SK-N-SH (cell line): ENCODE measurements at regions not wholly inside any gene's neighbourhood (a gene's known extent, or its start where the extent isn't known, plus 50 kb on each side); places are given as distances from the start of the nearest gene placed in this dataset.
A peak's percentile ranks its signal among the peaks of the same experiment; 100 is the strongest.

Experiments
- CTCF ChIA-PET: fragments of 300-600, 350-600 bp; formaldehyde crosslinking; extraction: SDS; loops from one replicate; lab custom pipeline; 2021; lab: Yijun Ruan, JAX
- POLR2A ChIA-PET: fragments of 350-600 bp; sonication (Branson Sonifier 250); formaldehyde crosslinking; extraction: SDS; loops from one replicate; lab custom pipeline; 2020; ENCODE audit warnings: antibody characterized with exemption, inconsistent platforms; lab: Yijun Ruan, JAX
- DNase-seq: peaks from one replicate; pipeline ENCODE4 v3.0.0; 2012
- H2AFZ ChIP-seq: fragments of 200-600 bp; sonication (generic); 2 replicates; pipeline ENCODE4 v1.8.1; 2016; ENCODE audit warnings: antibody characterized with exemption, mild to moderate bottlenecking, low read depth
- H3F3A ChIP-seq: fragments of 200-600 bp; sonication (generic); replicated peaks from 2 replicates; pipeline ENCODE3; 2016; ENCODE audit warnings: antibody characterized with exemption, mild to moderate bottlenecking; ENCODE audit not compliant: insufficient read depth
- H3K27ac ChIP-seq, 2 experiments: fragments of 200-500 bp in 1 of 2; fragments of 200-600 bp in 1 of 2; sonication (Bioruptor generic) in 1 of 2; sonication (generic), shearing (Covaris generic) in 1 of 2; 2 replicates each; pipeline versions ENCODE4 v1.5.1 to v1.6.1; 2014 to 2016; ENCODE audit warnings: low read depth in 2 of 2, inconsistent platforms in 1 of 2, low read length in 1 of 2, mild to moderate bottlenecking in 1 of 2, mixed read lengths in 1 of 2
- H3K27me3 ChIP-seq: fragments of 200-600 bp; sonication (generic), shearing (Covaris generic); 2 replicates; pipeline ENCODE4 v1.6.1; 2016; ENCODE audit warnings: mixed run types; ENCODE audit not compliant: insufficient read depth
- H3K36me3 ChIP-seq, 2 experiments: fragments of 200-500 bp in 1 of 2; fragments of 200-600 bp in 1 of 2; sonication (Bioruptor generic) in 1 of 2; sonication (generic) in 1 of 2; replicated peaks in 1 of 2; 2 replicates each; pipeline versions ENCODE3 to v1.5.1; 2014 to 2016; ENCODE audit warnings: low read length in 1 of 2, mild to moderate bottlenecking in 1 of 2; ENCODE audit not compliant: insufficient read depth in 2 of 2, control insufficient read depth in 1 of 2
- H3K4me1 ChIP-seq, 2 experiments: fragments of 200-500 bp in 1 of 2; fragments of 200-600 bp in 1 of 2; sonication (Bioruptor generic) in 1 of 2; sonication (generic), shearing (Covaris generic) in 1 of 2; 2 replicates each; pipeline versions ENCODE4 v1.5.1 to v1.6.1; 2014 to 2016; ENCODE audit warnings: low read depth in 1 of 2, low read length in 1 of 2, mixed run types in 1 of 2; ENCODE audit not compliant: insufficient read depth in 2 of 2, control insufficient read depth in 1 of 2
- H3K4me2 ChIP-seq: fragments of 200-600 bp; sonication (generic), shearing (Covaris generic); 2 replicates; pipeline ENCODE4 v1.6.1; 2017; ENCODE audit warnings: mixed run types
- H3K4me3 ChIP-seq, 2 experiments: fragments of 200-500 bp in 1 of 2; fragments of 200-600 bp in 1 of 2; sonication (Bioruptor generic) in 1 of 2; sonication (generic), shearing (Covaris generic) in 1 of 2; 2 replicates each; pipeline versions ENCODE4 v1.5.1 to v1.8.1; 2014 to 2016; ENCODE audit warnings: low read depth in 2 of 2, inconsistent platforms in 1 of 2, low read length in 1 of 2, mild to moderate bottlenecking in 1 of 2, mixed read lengths in 1 of 2, moderate library complexity in 1 of 2
- H3K79me2 ChIP-seq: fragments of 200-600 bp; sonication (generic); 2 replicates; pipeline ENCODE4 v1.8.1; 2017; ENCODE audit warnings: mild to moderate bottlenecking; ENCODE audit not compliant: insufficient read depth
- H3K9ac ChIP-seq: fragments of 200-600 bp; sonication (generic); 2 replicates; pipeline ENCODE4 v1.6.1; 2017; ENCODE audit warnings: mixed run types
- H3K9me2 ChIP-seq: fragments of 200-600 bp; sonication (generic); 2 replicates; pipeline ENCODE4 v1.6.1; 2017; ENCODE audit warnings: mixed run types
- H3K9me3 ChIP-seq: fragments of 200-600 bp; sonication (generic); 2 replicates; pipeline ENCODE4 v1.6.1; 2017; ENCODE audit warnings: mixed run types, mild to moderate bottlenecking, moderate library complexity
- H4K20me1 ChIP-seq: fragments of 200-600 bp; sonication (generic); 2 replicates; pipeline ENCODE4 v1.6.1; 2017; ENCODE audit warnings: mild to moderate bottlenecking, mixed run types; ENCODE audit not compliant: insufficient read depth
- ELF1 ChIP-seq: IDR thresholded peaks from 2 replicates; pipeline ENCODE4 v1.4.0; 2012
- EZH2phosphoT487 ChIP-seq: fragments of 200-600 bp; sonication (generic); IDR thresholded peaks from 2 replicates; pipeline ENCODE4 v1.6.1; 2017; ENCODE audit warnings: low read depth, mixed run types, mild to moderate bottlenecking, antibody characterized with exemption, moderate library complexity, borderline replicate concordance
- FOXM1 ChIP-seq: IDR thresholded peaks from 2 replicates; pipeline ENCODE4 v1.4.0; 2012; ENCODE audit warnings: low read depth, mild to moderate bottlenecking
- GABPA ChIP-seq: IDR thresholded peaks from 2 replicates; pipeline ENCODE4 v1.4.0; 2012; ENCODE audit warnings: low read depth, mild to moderate bottlenecking
- GATA2 ChIP-seq: sonication (generic); formaldehyde crosslinking; IDR thresholded peaks from 2 replicates; pipeline ENCODE4 v1.5.0; 2020; ENCODE audit warnings: mild to moderate bottlenecking, missing genetic modification reagents
- JUND ChIP-seq: IDR thresholded peaks from 2 replicates; pipeline ENCODE4 v1.4.0; 2012
- MXI1 ChIP-seq: IDR thresholded peaks from 2 replicates; pipeline ENCODE4 v1.6.1; 2012; ENCODE audit warnings: mild to moderate bottlenecking, low read depth, low read length, improper control_type of control experiment
- POLR2AphosphoS5 ChIP-seq: IDR thresholded peaks from 2 replicates; pipeline ENCODE4 v1.6.1; 2012; ENCODE audit warnings: low read depth, low read length
- RAD21 ChIP-seq: IDR thresholded peaks from 2 replicates; pipeline ENCODE4 v1.6.1; 2012; ENCODE audit warnings: mild to moderate bottlenecking, low read length
- RFX5 ChIP-seq: IDR thresholded peaks from 2 replicates; pipeline ENCODE4 v1.6.1; 2012; ENCODE audit warnings: mild to moderate bottlenecking, improper control_type of control experiment, low read length
- SIN3A ChIP-seq: IDR thresholded peaks from 2 replicates; pipeline ENCODE4 v1.6.1; 2012; ENCODE audit warnings: low read depth, mild to moderate bottlenecking, low read length, moderate library complexity, borderline replicate concordance
- TCF12 ChIP-seq: IDR thresholded peaks from 2 replicates; pipeline ENCODE4 v1.4.0; 2012
- YY1 ChIP-seq: IDR thresholded peaks from 2 replicates; pipeline ENCODE4 v1.4.0; 2012; ENCODE audit warnings: low read depth, mild to moderate bottlenecking
- WGBS: methylation state at CpG from one replicate; pipeline ENCODE4 v1.1.6; 2017; ENCODE audit warnings: low lambda C conversion rate; 5-methylcytosine and 5-hydroxymethylcytosine counted together
- TF ChIP-seq, protein P1 (sequence below): IDR thresholded peaks from 2 replicates; pipeline ENCODE4 v1.6.1; 2012; ENCODE audit warnings: mild to moderate bottlenecking, low read depth, low read length, moderate library complexity

DNA sequence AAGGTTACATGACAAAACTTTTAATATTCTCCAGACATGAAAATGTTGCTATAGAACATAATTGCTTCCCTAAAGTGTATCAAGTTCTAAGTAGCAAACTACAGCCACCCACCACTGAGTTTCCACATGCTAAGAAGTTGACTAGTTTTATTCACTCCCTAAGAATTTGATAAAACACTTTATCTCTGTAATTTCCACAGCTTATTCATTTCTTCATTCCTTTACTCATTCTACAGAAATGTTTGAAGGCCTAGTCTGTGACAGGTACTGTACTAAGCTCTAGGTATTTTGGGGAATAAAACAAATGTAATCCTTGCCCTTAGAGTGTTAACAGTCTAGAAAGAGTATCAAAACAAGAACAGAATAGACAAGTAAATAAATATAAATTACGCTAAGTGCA, 101.8 kb upstream of the DIAPH3 start (continued):
- TF ChIP-seq FOXM1 (no peak), SIN3A (no peak), GATA2 (CRISPR knock-in tag) (no peak)

DNA sequence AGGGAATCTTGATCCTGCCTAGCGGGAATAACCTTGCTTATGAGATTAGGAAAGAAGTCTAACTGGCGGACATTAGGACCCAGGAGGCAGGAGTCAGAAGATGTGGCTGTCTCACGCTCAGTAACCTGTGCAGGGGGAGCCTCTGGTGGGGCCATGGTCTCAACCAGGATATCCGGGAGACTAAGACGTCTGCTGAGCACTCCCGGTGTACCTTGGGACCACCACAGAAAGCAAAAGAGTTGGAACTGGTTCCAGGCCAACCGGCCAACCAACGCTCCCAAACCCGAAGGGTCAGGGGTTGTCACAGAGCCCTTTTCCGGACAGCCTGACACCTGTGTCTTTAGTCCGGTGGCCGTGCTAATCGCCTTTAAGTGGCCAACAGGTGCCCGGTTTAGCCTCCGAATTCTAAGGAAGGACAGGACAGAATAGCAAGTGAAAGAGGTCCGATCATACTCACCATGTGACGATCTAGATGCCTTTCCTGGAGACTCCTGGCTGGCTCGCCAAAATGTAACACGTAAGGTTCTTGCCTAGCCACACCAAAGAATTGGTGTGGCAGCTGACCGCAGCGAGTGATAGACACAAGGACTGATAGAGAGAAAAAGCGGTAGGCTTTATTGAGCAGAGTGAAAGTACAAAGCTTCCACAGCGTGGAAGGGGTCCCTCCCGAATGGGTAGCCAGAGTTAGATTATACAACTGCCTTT, 103.9 kb upstream of the DIAPH3 start:
- Histone ChIP-seq H3K79me2 (no peaks in the 10 kb centered on the region), H3F3A (no peaks in the 10 kb centered on the region), H3K36me3 (no peaks in the 10 kb centered on the region), H4K20me1 (no peaks in the 10 kb centered on the region), H3K4me2 (peak overlapping the region; percentile 59), H2AFZ (peak overlapping the region; percentile 70), H3K9me3 (no peaks in the 10 kb centered on the region), H3K4me1 (no peaks in the 10 kb centered on the region), H3K9ac (no peak overlapping the region), H3K4me3 (peak overlapping the region; percentile 54 to 65), H3K9me2 (no peaks in the 10 kb centered on the region), H3K27me3 (peaks cover 5% of the 10 kb centered on the region; the same call in 1 of the 2 replicates), H3K27ac (no peak overlapping the region)
- POLR2A ChIA-PET: no interaction called here
- TF ChIP-seq GATA2 (CRISPR knock-in tag) (no peak), POLR2AphosphoS5 (no peak), MXI1 (no peak), GABPA (no peak), RFX5 (no peak), ELF1 (no peak), FOXM1 (no peak), TCF12 (no peak), YY1 (no peak), JUND (no peak), SIN3A (no peak), EZH2phosphoT487 (no peak), RAD21 (no peak)
- TF ChIP-seq, protein P1, sequence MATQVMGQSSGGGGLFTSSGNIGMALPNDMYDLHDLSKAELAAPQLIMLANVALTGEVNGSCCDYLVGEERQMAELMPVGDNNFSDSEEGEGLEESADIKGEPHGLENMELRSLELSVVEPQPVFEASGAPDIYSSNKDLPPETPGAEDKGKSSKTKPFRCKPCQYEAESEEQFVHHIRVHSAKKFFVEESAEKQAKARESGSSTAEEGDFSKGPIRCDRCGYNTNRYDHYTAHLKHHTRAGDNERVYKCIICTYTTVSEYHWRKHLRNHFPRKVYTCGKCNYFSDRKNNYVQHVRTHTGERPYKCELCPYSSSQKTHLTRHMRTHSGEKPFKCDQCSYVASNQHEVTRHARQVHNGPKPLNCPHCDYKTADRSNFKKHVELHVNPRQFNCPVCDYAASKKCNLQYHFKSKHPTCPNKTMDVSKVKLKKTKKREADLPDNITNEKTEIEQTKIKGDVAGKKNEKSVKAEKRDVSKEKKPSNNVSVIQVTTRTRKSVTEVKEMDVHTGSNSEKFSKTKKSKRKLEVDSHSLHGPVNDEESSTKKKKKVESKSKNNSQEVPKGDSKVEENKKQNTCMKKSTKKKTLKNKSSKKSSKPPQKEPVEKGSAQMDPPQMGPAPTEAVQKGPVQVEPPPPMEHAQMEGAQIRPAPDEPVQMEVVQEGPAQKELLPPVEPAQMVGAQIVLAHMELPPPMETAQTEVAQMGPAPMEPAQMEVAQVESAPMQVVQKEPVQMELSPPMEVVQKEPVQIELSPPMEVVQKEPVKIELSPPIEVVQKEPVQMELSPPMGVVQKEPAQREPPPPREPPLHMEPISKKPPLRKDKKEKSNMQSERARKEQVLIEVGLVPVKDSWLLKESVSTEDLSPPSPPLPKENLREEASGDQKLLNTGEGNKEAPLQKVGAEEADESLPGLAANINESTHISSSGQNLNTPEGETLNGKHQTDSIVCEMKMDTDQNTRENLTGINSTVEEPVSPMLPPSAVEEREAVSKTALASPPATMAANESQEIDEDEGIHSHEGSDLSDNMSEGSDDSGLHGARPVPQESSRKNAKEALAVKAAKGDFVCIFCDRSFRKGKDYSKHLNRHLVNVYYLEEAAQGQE: no peak
- CTCF ChIA-PET: interaction anchor here (1.2 kb wide), 1 partner anchor 41 kb away, joined by 3 read pairs; no protein-coding TSS in a partner anchor
- 34% methylated on average over 14 of the region's 24 CpGs for WGBS
- DNase-seq: no peak
